ENCODE measurements at regions not wholly inside any gene's neighbourhood (a gene's known extent, or its start where the extent isn't known, plus 50 kb on each side); places are given as distances from the start of the nearest gene placed in this dataset.

DNA sequence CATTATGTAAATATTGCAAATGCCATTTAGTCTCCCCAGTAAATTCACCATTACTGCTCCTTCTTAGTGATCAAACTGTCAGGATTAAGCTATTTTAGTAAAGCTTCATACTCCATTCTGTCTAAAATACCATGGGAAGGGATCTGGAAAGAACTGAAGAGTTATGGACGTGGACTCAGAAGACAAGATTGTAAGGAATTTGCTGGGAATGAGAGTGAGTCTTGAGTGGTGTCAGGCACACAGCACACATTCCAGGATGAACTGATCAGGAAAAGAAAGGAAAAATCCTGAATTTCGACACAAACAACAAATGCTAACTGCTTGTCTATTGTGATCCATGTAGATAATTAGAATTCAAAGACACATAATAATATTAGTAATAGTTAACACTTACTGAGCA lies 311.0 kb downstream of the CENPC start:
- no peaks in the 10 kb centered on the region for H3K9me3 ChIP-seq

DNA sequence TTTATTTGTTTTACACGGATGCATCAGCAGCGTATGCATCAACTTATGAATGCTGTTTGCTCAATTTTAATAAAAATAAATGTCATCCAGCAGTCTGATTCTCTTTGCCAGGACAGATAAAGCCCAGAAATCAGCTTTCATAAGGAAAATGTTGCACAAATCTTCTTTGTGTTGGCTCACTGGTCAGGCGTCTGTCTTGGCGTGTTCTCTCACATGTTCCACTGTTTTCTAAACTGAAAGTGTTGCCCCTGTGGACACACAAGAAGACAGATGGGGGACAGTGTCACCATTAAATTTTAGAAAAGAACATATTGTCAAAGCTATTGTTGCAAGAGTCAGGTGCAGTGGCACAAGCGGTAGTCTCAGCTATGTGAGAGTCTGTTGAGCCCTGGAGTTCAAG lies 316.2 kb downstream of the CENPC start:
- H3K4me3 ChIP-seq: no peak overlapping the region
- no peaks in the 10 kb centered on the region for H3K27me3 ChIP-seq
- ATAC-seq: no peak
- TF ChIP-seq, protein P1, sequence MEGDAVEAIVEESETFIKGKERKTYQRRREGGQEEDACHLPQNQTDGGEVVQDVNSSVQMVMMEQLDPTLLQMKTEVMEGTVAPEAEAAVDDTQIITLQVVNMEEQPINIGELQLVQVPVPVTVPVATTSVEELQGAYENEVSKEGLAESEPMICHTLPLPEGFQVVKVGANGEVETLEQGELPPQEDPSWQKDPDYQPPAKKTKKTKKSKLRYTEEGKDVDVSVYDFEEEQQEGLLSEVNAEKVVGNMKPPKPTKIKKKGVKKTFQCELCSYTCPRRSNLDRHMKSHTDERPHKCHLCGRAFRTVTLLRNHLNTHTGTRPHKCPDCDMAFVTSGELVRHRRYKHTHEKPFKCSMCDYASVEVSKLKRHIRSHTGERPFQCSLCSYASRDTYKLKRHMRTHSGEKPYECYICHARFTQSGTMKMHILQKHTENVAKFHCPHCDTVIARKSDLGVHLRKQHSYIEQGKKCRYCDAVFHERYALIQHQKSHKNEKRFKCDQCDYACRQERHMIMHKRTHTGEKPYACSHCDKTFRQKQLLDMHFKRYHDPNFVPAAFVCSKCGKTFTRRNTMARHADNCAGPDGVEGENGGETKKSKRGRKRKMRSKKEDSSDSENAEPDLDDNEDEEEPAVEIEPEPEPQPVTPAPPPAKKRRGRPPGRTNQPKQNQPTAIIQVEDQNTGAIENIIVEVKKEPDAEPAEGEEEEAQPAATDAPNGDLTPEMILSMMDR (IDR thresholded peaks at IDR 0.05): no peak
- no peaks in the 10 kb centered on the region for H3K9me3 ChIP-seq
- no peak overlapping the region for H3K27ac ChIP-seq
- H3K36me3 ChIP-seq: no peaks in the 10 kb centered on the region
- intact Hi-C loops (cut with DNase I): no loop called here
- no peaks in the 10 kb centered on the region for H3K4me1 ChIP-seq
- DNase-seq: no peak

More for the DNA sequence above, 311.0 kb downstream of the CENPC start:
- no peaks in the 10 kb centered on the region for H3K27me3 ChIP-seq
- intact Hi-C loops (cut with DNase I): no loop called here
- DNase-seq (no peak), ATAC-seq (no peak)
- no peak overlapping the region for H3K4me3 ChIP-seq
- TF ChIP-seq, protein P1 (IDR thresholded peaks at IDR 0.05): no peak
- no peak overlapping the region for H3K27ac ChIP-seq
- no peaks in the 10 kb centered on the region for H3K36me3 ChIP-seq
- H3K4me1 ChIP-seq: no peaks in the 10 kb centered on the region

DNA sequence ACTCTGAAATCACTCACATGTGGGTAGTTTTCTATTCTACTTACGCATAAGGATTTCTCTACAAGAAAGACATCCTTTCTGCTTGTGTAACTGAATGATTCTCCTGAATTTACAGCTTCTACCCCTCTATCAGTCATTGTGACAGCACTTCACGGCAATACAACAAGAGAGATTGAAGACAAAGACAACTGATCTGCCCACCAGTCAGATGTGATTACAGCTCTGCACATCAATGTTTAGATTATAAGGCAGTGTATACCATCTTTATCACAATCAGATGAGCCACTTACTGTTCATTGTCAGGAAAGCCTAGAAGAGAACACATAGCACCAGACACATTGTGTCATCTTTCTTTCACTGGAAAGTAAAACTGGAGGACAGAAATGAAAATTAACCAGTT lies 324.4 kb downstream of the CENPC start:
- Histone ChIP-seq H3K27ac (no peak overlapping the region), H3K36me3 (no peaks in the 10 kb centered on the region), H3K27me3 (no peaks in the 10 kb centered on the region), H3K4me3 (no peak overlapping the region), H3K4me1 (no peaks in the 10 kb centered on the region), H3K9me3 (no peaks in the 10 kb centered on the region)
- DNase-seq: no peak
- ATAC-seq: no peak
- intact Hi-C loops (cut with DNase I): no loop called here
- TF ChIP-seq, protein P1 (IDR thresholded peaks at IDR 0.05): no peak

DNA sequence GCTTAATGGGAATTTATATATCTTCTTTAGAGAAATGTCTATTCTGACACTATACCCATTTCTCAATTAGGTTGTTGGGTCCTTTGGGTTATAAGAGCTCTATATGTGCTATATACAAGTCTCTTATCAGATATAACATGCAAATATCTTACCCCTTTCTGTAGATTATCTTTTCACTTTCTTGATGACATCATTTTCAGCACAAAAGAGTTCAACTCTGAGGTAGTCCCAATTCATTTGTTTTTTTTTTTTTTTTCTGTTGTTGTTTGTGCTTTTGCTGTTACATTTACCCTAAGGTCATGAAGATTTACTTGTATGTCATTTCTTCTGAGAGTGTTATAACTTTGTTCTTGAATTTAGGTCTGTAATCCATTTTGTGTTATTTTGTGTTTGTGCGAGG lies 326.4 kb downstream of the CENPC start:
- ATAC-seq (no peak), DNase-seq (no peak)
- TF ChIP-seq, protein P1 (IDR thresholded peaks at IDR 0.05): no peak
- no peak overlapping the region for H3K4me3 ChIP-seq
- H3K4me1 ChIP-seq: no peaks in the 10 kb centered on the region
- H3K27me3 ChIP-seq: no peaks in the 10 kb centered on the region
- H3K27ac ChIP-seq: no peak overlapping the region
- no peaks in the 10 kb centered on the region for H3K36me3 ChIP-seq
- intact Hi-C loops (cut with DNase I): no loop called here
- H3K9me3 ChIP-seq: no peaks in the 10 kb centered on the region

DNA sequence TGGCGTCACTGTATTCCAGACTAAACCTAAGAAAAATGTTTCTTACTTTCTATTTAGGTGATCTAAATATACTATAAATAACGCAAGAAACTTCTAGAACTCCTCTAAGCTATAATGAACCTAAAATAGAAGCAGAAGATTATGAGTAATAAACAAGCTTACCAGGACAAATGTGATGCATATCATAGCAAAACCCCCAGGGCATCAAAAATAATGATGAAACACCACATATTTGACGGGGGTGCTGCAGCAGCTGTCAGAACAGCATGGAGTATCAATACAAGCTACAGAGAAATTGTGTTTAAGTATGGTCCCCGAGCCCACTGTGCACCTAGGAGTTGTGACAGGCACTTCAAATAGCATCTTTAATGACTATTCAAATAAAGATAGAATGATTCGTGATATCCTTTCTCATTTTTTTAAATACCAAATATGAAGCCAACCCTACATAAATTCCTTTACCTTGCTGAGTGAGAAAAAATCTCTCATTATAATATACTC lies 337.3 kb downstream of the CENPC start:
- intact Hi-C loops (cut with DNase I): no loop called here
- no peaks in the 10 kb centered on the region for H3K4me1 ChIP-seq
- no peak overlapping the region for H3K27ac ChIP-seq
- no peaks in the 10 kb centered on the region for H3K9me3 ChIP-seq
- ATAC-seq (no peak), DNase-seq (no peak)
- H3K27me3 ChIP-seq: no peaks in the 10 kb centered on the region
- TF ChIP-seq, protein P1 (IDR thresholded peaks at IDR 0.05): no peak
- H3K36me3 ChIP-seq: no peaks in the 10 kb centered on the region
- H3K4me3 ChIP-seq: no peak overlapping the region
